Fibroblast of lung (primary cell): ENCODE measurements at regions not wholly inside any gene's neighbourhood (a gene's known extent, or its start where the extent isn't known, plus 50 kb on each side); places are given as distances from the start of the nearest gene placed in this dataset.
"Not testable (repeated sequence)": the region's sequence is repeated elsewhere in the genome, so short reads cannot be mapped to it uniquely, and the experiment has no call there.

Experiments used
- DNase-seq, 2 donors: peaks; one replicate each; pipeline versions ENCODE4 v3.0.0 to v3.0.0-alpha.2; 2010; ENCODE audit warnings: low read depth in 2 of 2
- H2AFZ ChIP-seq: 2 replicates; pipeline ENCODE4 v1.5.1; 2012; ENCODE audit warnings: low read length, control low read depth, inconsistent platforms
- H3K27ac ChIP-seq: 2 replicates; pipeline ENCODE4 v1.5.1; 2011; ENCODE audit warnings: low read length, control low read depth; ENCODE audit not compliant: insufficient read depth
- H3K27me3 ChIP-seq: 2 replicates; pipeline ENCODE4 v1.5.1; 2011; ENCODE audit warnings: mild to moderate bottlenecking, low read length; ENCODE audit not compliant: control insufficient read depth, insufficient read depth
- H3K36me3 ChIP-seq: 2 replicates; pipeline ENCODE4 v1.5.1; 2011; ENCODE audit warnings: low read length; ENCODE audit not compliant: control insufficient read depth, insufficient read depth
- H3K4me1 ChIP-seq: 2 replicates; pipeline ENCODE4 v1.5.1; 2011; ENCODE audit warnings: low read length; ENCODE audit not compliant: control insufficient read depth, insufficient read depth; ENCODE audit errors: extremely low read depth
- H3K4me2 ChIP-seq: 2 replicates; pipeline ENCODE4 v1.5.1; 2011; ENCODE audit warnings: low read length, control low read depth; ENCODE audit not compliant: insufficient read depth; ENCODE audit errors: extremely low read depth
- H3K4me3 ChIP-seq, 4 experiments: fragments of 200-600 bp in 1 of 4; sonication (generic) in 1 of 4; replicated peaks in 1 of 4; 2 replicates each; pipeline ENCODE4 v1.5.1; 2011 to 2016; ENCODE audit warnings: low read length in 4 of 4, low read depth in 3 of 4, mild to moderate bottlenecking in 3 of 4, control low read depth in 2 of 4, inconsistent platforms in 1 of 4, mixed read lengths in 1 of 4; ENCODE audit not compliant: insufficient read depth in 1 of 4; ENCODE audit errors: control extremely low read depth in 1 of 4
- H3K79me2 ChIP-seq: 2 replicates; pipeline ENCODE4 v1.5.1; 2012; ENCODE audit warnings: mild to moderate bottlenecking, low read length, inconsistent platforms; ENCODE audit not compliant: control insufficient read depth, insufficient read depth
- H3K9ac ChIP-seq: 2 replicates; pipeline ENCODE4 v1.5.1; 2011; ENCODE audit warnings: mild to moderate bottlenecking, low read length, control low read depth; ENCODE audit not compliant: insufficient read depth
- H3K9me3 ChIP-seq: 2 replicates; pipeline ENCODE4 v1.5.1; 2012; ENCODE audit warnings: low read depth, low read length; ENCODE audit not compliant: control insufficient read depth, insufficient read depth
- H4K20me1 ChIP-seq: 2 replicates; pipeline ENCODE4 v1.5.1; 2011; ENCODE audit warnings: low read length; ENCODE audit not compliant: control insufficient read depth, insufficient read depth; ENCODE audit errors: extremely low read depth
- EZH2 ChIP-seq: IDR thresholded peaks from 2 replicates; pipeline ENCODE4 v1.5.1; 2012; ENCODE audit warnings: low read length, control low read depth, mild to moderate bottlenecking; ENCODE audit errors: missing control alignments
- TF ChIP-seq, protein P1 (sequence below), 2 donors: IDR thresholded peaks in 1 of 2; conservative IDR thresholded peaks in 1 of 2; 1 replicate in 1 of 2; 2 replicates in 1 of 2; pipeline ENCODE4 v1.5.1; 2011 to 2012; ENCODE audit warnings: low read length in 2 of 2, control low read depth in 1 of 2, inconsistent platforms in 1 of 2, low read depth in 1 of 2, mild to moderate bottlenecking in 1 of 2

GRCh38 chr21:25487046-25487594, 120.2 kb downstream of the MRPL39 start:
- H3K36me3 ChIP-seq: no peaks in the 10 kb centered on the region
- no peak overlapping the region for H3K27ac ChIP-seq
- H3K9me3 ChIP-seq: no peaks in the 10 kb centered on the region
- H3K4me1 ChIP-seq: no peaks in the 10 kb centered on the region
- no peaks in the 10 kb centered on the region for H4K20me1 ChIP-seq
- no peaks in the 10 kb centered on the region for H3K27me3 ChIP-seq
- no peaks in the 10 kb centered on the region for H3K79me2 ChIP-seq
- no peak for DNase-seq
- H2AFZ ChIP-seq: no peak overlapping the region
- H3K4me3 ChIP-seq: no peak overlapping the region
- TF ChIP-seq EZH2: no peak
- TF ChIP-seq, protein P1, sequence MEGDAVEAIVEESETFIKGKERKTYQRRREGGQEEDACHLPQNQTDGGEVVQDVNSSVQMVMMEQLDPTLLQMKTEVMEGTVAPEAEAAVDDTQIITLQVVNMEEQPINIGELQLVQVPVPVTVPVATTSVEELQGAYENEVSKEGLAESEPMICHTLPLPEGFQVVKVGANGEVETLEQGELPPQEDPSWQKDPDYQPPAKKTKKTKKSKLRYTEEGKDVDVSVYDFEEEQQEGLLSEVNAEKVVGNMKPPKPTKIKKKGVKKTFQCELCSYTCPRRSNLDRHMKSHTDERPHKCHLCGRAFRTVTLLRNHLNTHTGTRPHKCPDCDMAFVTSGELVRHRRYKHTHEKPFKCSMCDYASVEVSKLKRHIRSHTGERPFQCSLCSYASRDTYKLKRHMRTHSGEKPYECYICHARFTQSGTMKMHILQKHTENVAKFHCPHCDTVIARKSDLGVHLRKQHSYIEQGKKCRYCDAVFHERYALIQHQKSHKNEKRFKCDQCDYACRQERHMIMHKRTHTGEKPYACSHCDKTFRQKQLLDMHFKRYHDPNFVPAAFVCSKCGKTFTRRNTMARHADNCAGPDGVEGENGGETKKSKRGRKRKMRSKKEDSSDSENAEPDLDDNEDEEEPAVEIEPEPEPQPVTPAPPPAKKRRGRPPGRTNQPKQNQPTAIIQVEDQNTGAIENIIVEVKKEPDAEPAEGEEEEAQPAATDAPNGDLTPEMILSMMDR (conservative IDR thresholded peaks at IDR 0.05 in 1 of 2, IDR thresholded peaks at IDR 0.05 in 1 of 2; ENCODE audit: low read depth in 1 of 2, low read length in 2 of 2): no peak
- no peak overlapping the region for H3K4me2 ChIP-seq
- H3K9ac ChIP-seq: no peak overlapping the region

GRCh38 chr21:25485914-25486313, 121.4 kb downstream of the MRPL39 start:
- Histone ChIP-seq H3K4me3 (no peak overlapping the region), H3K9ac (no peak overlapping the region), H3K36me3 (no peaks in the 10 kb centered on the region), H3K27ac (no peak overlapping the region), H3K9me3 (no peaks in the 10 kb centered on the region), H3K27me3 (no peaks in the 10 kb centered on the region), H3K79me2 (no peaks in the 10 kb centered on the region), H2AFZ (no peak overlapping the region), H3K4me2 (no peak overlapping the region), H3K4me1 (no peaks in the 10 kb centered on the region), H4K20me1 (no peaks in the 10 kb centered on the region)
- no peak for DNase-seq
- no peak for TF ChIP-seq EZH2
- TF ChIP-seq, protein P1 (conservative IDR thresholded peaks at IDR 0.05 in 1 of 2, IDR thresholded peaks at IDR 0.05 in 1 of 2; ENCODE audit: low read depth in 1 of 2, low read length in 2 of 2): no peak

GRCh38 chr21:25467896-25468295, 139.4 kb downstream of the MRPL39 start:
- H3K4me1 ChIP-seq: no peaks in the 10 kb centered on the region
- H3K9me3 ChIP-seq: no peaks in the 10 kb centered on the region
- DNase-seq: no peak
- H2AFZ ChIP-seq: no peak overlapping the region
- no peak overlapping the region for H3K27ac ChIP-seq
- TF ChIP-seq, protein P1 (conservative IDR thresholded peaks at IDR 0.05 in 1 of 2, IDR thresholded peaks at IDR 0.05 in 1 of 2; ENCODE audit: low read depth in 1 of 2, low read length in 2 of 2): no peak
- TF ChIP-seq EZH2: no peak
- H3K79me2 ChIP-seq: no peaks in the 10 kb centered on the region
- no peak overlapping the region for H3K4me3 ChIP-seq
- no peaks in the 10 kb centered on the region for H4K20me1 ChIP-seq
- H3K36me3 ChIP-seq: no peaks in the 10 kb centered on the region
- H3K27me3 ChIP-seq: no peaks in the 10 kb centered on the region
- H3K9ac ChIP-seq: no peak overlapping the region
- H3K4me2 ChIP-seq: no peak overlapping the region

DNA sequence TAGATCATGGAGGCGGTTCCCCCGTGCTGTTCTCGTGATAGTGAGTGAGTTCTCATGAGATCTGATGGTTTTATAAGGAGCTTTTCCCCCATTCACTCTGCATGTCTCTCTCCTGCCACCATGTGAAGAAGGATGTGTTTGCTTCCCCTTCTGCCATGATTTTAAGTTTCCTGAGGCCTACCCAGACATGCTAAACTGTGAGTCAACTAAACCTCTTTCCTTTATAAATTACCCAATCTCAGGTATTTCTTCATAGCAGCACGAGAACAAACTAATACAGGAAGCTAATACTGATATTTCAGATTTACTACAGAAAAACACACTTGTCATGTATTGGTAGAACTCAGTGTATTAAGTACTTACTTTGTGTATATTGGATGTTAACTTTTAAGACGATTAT, 140.2 kb downstream of the MRPL39 start:
- not testable (repeated sequence) for H3K4me2 ChIP-seq, H2AFZ ChIP-seq, H3K9me3 ChIP-seq, H3K79me2 ChIP-seq, H3K9ac ChIP-seq, H3K4me3 ChIP-seq, DNase-seq, H4K20me1 ChIP-seq, H3K27me3 ChIP-seq, H3K4me1 ChIP-seq, H3K27ac ChIP-seq, H3K36me3 ChIP-seq
